Parathyroid adenoma (tissue), 2 donors: ENCODE measurements at regions not wholly inside any gene's neighbourhood (a gene's known extent, or its start where the extent isn't known, plus 50 kb on each side); places are given as distances from the start of the nearest gene placed in this dataset.

Experiments
- H2AFZ ChIP-seq: fragments of 300-600 bp; sonication (generic); one replicate; pipeline ENCODE4 v1.7.0; 2017; ENCODE audit warnings: antibody characterized with exemption, mild to moderate bottlenecking
- H3K27ac ChIP-seq: fragments of 300-600 bp; sonication (generic); one replicate; pipeline ENCODE4 v1.7.0; 2017
- H3K27me3 ChIP-seq: fragments of 300-600 bp; sonication (generic); one replicate; pipeline ENCODE4 v1.7.0; 2017; ENCODE audit warnings: low read length; ENCODE audit not compliant: control insufficient read depth, insufficient read depth
- H3K36me3 ChIP-seq: fragments of 300-600 bp; sonication (generic); one replicate; pipeline ENCODE4 v1.7.0; 2017; ENCODE audit warnings: low read length; ENCODE audit not compliant: control insufficient read depth, insufficient read depth
- H3K4me1 ChIP-seq: fragments of 300-600 bp; sonication (generic); one replicate; pipeline ENCODE4 v1.7.0; 2017; ENCODE audit warnings: control low read depth
- H3K4me2 ChIP-seq: fragments of 300-600 bp; sonication (generic); one replicate; pipeline ENCODE4 v1.7.0; 2017; ENCODE audit warnings: low read length
- H3K4me3 ChIP-seq: fragments of 300-600 bp; sonication (generic); one replicate; pipeline ENCODE4 v1.7.0; 2017; ENCODE audit warnings: low read depth, low read length
- H3K79me2 ChIP-seq: fragments of 300-600 bp; sonication (generic); one replicate; pipeline ENCODE4 v1.7.0; 2017; ENCODE audit warnings: control low read depth
- H3K9ac ChIP-seq: fragments of 300-600 bp; sonication (generic); one replicate; pipeline ENCODE4 v1.7.0; 2017; ENCODE audit warnings: mild to moderate bottlenecking
- H3K9me3 ChIP-seq: fragments of 300-600 bp; sonication (generic); one replicate; pipeline ENCODE4 v1.7.0; 2017; ENCODE audit warnings: low read length; ENCODE audit not compliant: control insufficient read depth
- CTCF ChIP-seq: fragments of 300-600 bp; sonication (generic); IDR thresholded peaks from one replicate; pipeline ENCODE4 v1.7.0; 2017; ENCODE audit warnings: antibody characterized with exemption, mild to moderate bottlenecking
- donor health status: primary hyperparathyroidism.

- H3K4me2 ChIP-seq, result no peak overlapping the region
- no peak overlapping the region for H3K9ac ChIP-seq
- H3K9me3 ChIP-seq, result no peaks in the 10 kb centered on the region
- no peaks in the 10 kb centered on the region for H3K4me1 ChIP-seq
- H2AFZ ChIP-seq, result no peak overlapping the region
- no peaks in the 10 kb centered on the region for H3K36me3 ChIP-seq
- H3K79me2 ChIP-seq, result no peaks in the 10 kb centered on the region
- no peak overlapping the region for H3K4me3 ChIP-seq
- H3K27me3 ChIP-seq, result no peaks in the 10 kb centered on the region
- TF ChIP-seq CTCF, result no peak
- H3K27ac ChIP-seq, result no peak overlapping the region
These were observed 831.0 kb downstream of the TFAP2A start for GRCh38 chr6:9583753-9584352.

GRCh38 chr6:9581155-9581554 lies 833.7 kb downstream of the TFAP2A start:
- TF ChIP-seq CTCF, result no peak
- no peak overlapping the region for H3K4me3 ChIP-seq
- H3K4me1 ChIP-seq, result no peaks in the 10 kb centered on the region
- H3K9ac ChIP-seq, result no peak overlapping the region
- no peaks in the 10 kb centered on the region for H3K9me3 ChIP-seq
- no peak overlapping the region for H2AFZ ChIP-seq
- H3K79me2 ChIP-seq, result no peaks in the 10 kb centered on the region
- H3K4me2 ChIP-seq, result no peak overlapping the region
- H3K27ac ChIP-seq, result no peak overlapping the region
- H3K36me3 ChIP-seq, result no peaks in the 10 kb centered on the region
- no peaks in the 10 kb centered on the region for H3K27me3 ChIP-seq

- Histone ChIP-seq H3K9me3 (no peaks in the 10 kb centered on the region), H2AFZ (no peak overlapping the region), H3K4me1 (no peaks in the 10 kb centered on the region), H3K9ac (no peak overlapping the region), H3K79me2 (no peaks in the 10 kb centered on the region), H3K27ac (no peak overlapping the region), H3K4me3 (no peak overlapping the region), H3K4me2 (no peak overlapping the region), H3K27me3 (no peaks in the 10 kb centered on the region), H3K36me3 (no peaks in the 10 kb centered on the region)
- TF ChIP-seq CTCF, result no peak
These were observed 838.4 kb downstream of the TFAP2A start for GRCh38 chr6:9576521-9576920.

GRCh38 chr6:9566096-9566495 lies 848.8 kb downstream of the TFAP2A start:
- Histone ChIP-seq H3K9me3 (no peaks in the 10 kb centered on the region), H2AFZ (no peak overlapping the region), H3K27me3 (no peaks in the 10 kb centered on the region), H3K27ac (no peak overlapping the region), H3K4me2 (no peak overlapping the region), H3K79me2 (no peaks in the 10 kb centered on the region), H3K36me3 (no peaks in the 10 kb centered on the region), H3K4me3 (no peak overlapping the region), H3K4me1 (no peaks in the 10 kb centered on the region), H3K9ac (no peak overlapping the region)
- no peak for TF ChIP-seq CTCF

- Histone ChIP-seq H3K36me3 (no peaks in the 10 kb centered on the region), H3K4me3 (no peak overlapping the region), H3K4me2 (no peak overlapping the region), H3K79me2 (no peaks in the 10 kb centered on the region), H3K9ac (no peak overlapping the region), H3K4me1 (no peaks in the 10 kb centered on the region), H3K27ac (no peak overlapping the region), H2AFZ (no peak overlapping the region), H3K9me3 (no peaks in the 10 kb centered on the region), H3K27me3 (no peaks in the 10 kb centered on the region)
- no peak for TF ChIP-seq CTCF
These were observed 850.9 kb downstream of the TFAP2A start for GRCh38 chr6:9564021-9564420.
